Endothelial cell of umbilical vein (primary cell): ENCODE measurements at regions not wholly inside any gene's neighbourhood (a gene's known extent, or its start where the extent isn't known, plus 50 kb on each side); places are given as distances from the start of the nearest gene placed in this dataset.
"Not testable (repeated sequence)": the region's sequence is repeated elsewhere in the genome, so short reads cannot be mapped to it uniquely, and the experiment has no call there.

ENCODE experiments used
- BruUV-seq: library from RNA; stranded (reverse); fragments of 400-500 nt; replicated peaks from 2 replicates; lab custom pipeline; 2021; lab: Mats Ljungman, UMichigan
- CTCF ChIA-PET: fragments of 300-600, 350-600 bp; sonication (Branson Sonifier 250); formaldehyde crosslinking; loops from one replicate; lab custom pipeline; 2021; ENCODE audit warnings: antibody characterized with exemption, inconsistent platforms; lab: Charles Lee
- POLR2A ChIA-PET: fragments of 300-600, 350-600 bp; sonication (Branson Sonifier 250); formaldehyde crosslinking; loops from one replicate; lab custom pipeline; 2021; ENCODE audit warnings: antibody characterized with exemption, inconsistent platforms; lab: Charles Lee
- DNase-seq: peaks from one replicate; pipeline ENCODE4 v3.0.0-alpha.2; 2011; ENCODE audit warnings: low read depth, low spot score
- FAIRE-seq: peaks from 2 replicates; lab custom pipeline; 2011; peaks lifted over from hg19 to GRCh38; lab: Jason Lieb, UNC
- H2AFZ ChIP-seq: 2 replicates; pipeline ENCODE4 v1.6.0; 2012; ENCODE audit warnings: low read depth, low read length, control low read depth, inconsistent platforms
- H3K27ac ChIP-seq: 2 replicates; pipeline ENCODE4 v1.5.1; 2011; ENCODE audit warnings: low read depth, mild to moderate bottlenecking, control low read depth, low read length, moderate library complexity; ENCODE audit not compliant: insufficient read depth
- H3K27me3 ChIP-seq, 2 experiments: 2 replicates each; pipeline versions ENCODE4 v1.6.0 to v1.6.1; 2011; ENCODE audit warnings: low read length in 2 of 2, mixed read lengths in 1 of 2; ENCODE audit not compliant: control insufficient read depth in 2 of 2, insufficient read depth in 2 of 2
- H3K36me3 ChIP-seq, 2 experiments: 2 replicates in 1 of 2; 3 replicates in 1 of 2; pipeline ENCODE4 v1.5.1; 2011; ENCODE audit warnings: low read length in 2 of 2, mild to moderate bottlenecking in 1 of 2, moderate library complexity in 1 of 2; ENCODE audit not compliant: control insufficient read depth in 2 of 2, insufficient read depth in 2 of 2; ENCODE audit errors: extremely low read depth in 1 of 2
- H3K4me1 ChIP-seq: 3 replicates; pipeline ENCODE4 v1.5.1; 2011; ENCODE audit warnings: mild to moderate bottlenecking, low read length; ENCODE audit not compliant: control insufficient read depth, insufficient read depth; ENCODE audit errors: extremely low read depth
- H3K4me2 ChIP-seq: 2 replicates; pipeline ENCODE4 v1.6.1; 2011; ENCODE audit warnings: low read length, control low read depth, mixed read lengths; ENCODE audit not compliant: insufficient read depth
- H3K4me3 ChIP-seq, 3 experiments: fragments of 200-600 bp in 1 of 3; sonication (generic), shearing (Covaris generic) in 1 of 3; replicated peaks in 1 of 3; 2 replicates each; pipeline ENCODE4 v1.5.1; 2011 to 2016; ENCODE audit warnings: control low read depth in 3 of 3, low read length in 3 of 3, mild to moderate bottlenecking in 2 of 3, inconsistent platforms in 1 of 3, low read depth in 1 of 3, moderate library complexity in 1 of 3; ENCODE audit not compliant: insufficient read depth in 1 of 3
- H3K79me2 ChIP-seq: 2 replicates; pipeline ENCODE4 v1.6.0; 2012; ENCODE audit warnings: low read length, inconsistent platforms; ENCODE audit not compliant: control insufficient read depth, insufficient read depth
- H3K9ac ChIP-seq: replicated peaks from 2 replicates; pipeline ENCODE3; 2011; ENCODE audit warnings: low read length, control low read depth; ENCODE audit not compliant: insufficient read depth; ENCODE audit errors: extremely low read depth
- H3K9me1 ChIP-seq: replicated peaks from 3 replicates; pipeline ENCODE4 v1.6.0; 2011; ENCODE audit warnings: mild to moderate bottlenecking, low read length; ENCODE audit not compliant: control insufficient read depth, insufficient read depth; ENCODE audit errors: extremely low read depth
- H3K9me3 ChIP-seq: replicated peaks from 2 replicates; pipeline ENCODE4 v1.5.1; 2012; ENCODE audit warnings: low read length, inconsistent platforms; ENCODE audit not compliant: control insufficient read depth, insufficient read depth
- H4K20me1 ChIP-seq: replicated peaks from 2 replicates; pipeline ENCODE3; 2011; ENCODE audit warnings: mild to moderate bottlenecking, low read length; ENCODE audit not compliant: control insufficient read depth, insufficient read depth; ENCODE audit errors: extremely low read depth
- CTCF ChIP-seq, 2 donors: IDR thresholded peaks; 1 replicate in 1 of 2; 2 replicates in 1 of 2; pipeline ENCODE4 v1.5.1; 2011; ENCODE audit warnings: low read length in 2 of 2, mild to moderate bottlenecking in 2 of 2, moderate library complexity in 2 of 2, control low read depth in 1 of 2, inconsistent platforms in 1 of 2, low read depth in 1 of 2; ENCODE audit not compliant: insufficient read depth in 1 of 2; ENCODE audit errors: extremely low read depth in 1 of 2
- EZH2 ChIP-seq: IDR thresholded peaks from 2 replicates; pipeline ENCODE4 v1.6.1; 2012; ENCODE audit warnings: borderline replicate concordance, low read depth, mild to moderate bottlenecking, moderate library complexity, low read length, inconsistent platforms; ENCODE audit not compliant: severe bottlenecking
- FOS ChIP-seq: IDR thresholded peaks from 2 replicates; pipeline ENCODE4 v1.6.1; 2011; ENCODE audit warnings: mild to moderate bottlenecking, low read length, moderate library complexity, borderline replicate concordance; ENCODE audit not compliant: insufficient read depth
- GATA2 ChIP-seq: IDR thresholded peaks from 2 replicates; pipeline ENCODE4 v1.7.0; 2011; ENCODE audit warnings: low read depth, mild to moderate bottlenecking, moderate library complexity, mixed read lengths, low read length; ENCODE audit not compliant: insufficient read length, insufficient read depth
- JUN ChIP-seq: IDR thresholded peaks from 2 replicates; pipeline ENCODE4 v1.6.1; 2011; ENCODE audit warnings: borderline replicate concordance, low read depth; ENCODE audit not compliant: insufficient read length, insufficient read depth
- MYC ChIP-seq: IDR thresholded peaks from one replicate; pipeline ENCODE4 v1.6.1; 2011; ENCODE audit warnings: mild to moderate bottlenecking, low read depth, low read length
- POLR2A ChIP-seq: IDR thresholded peaks from 2 replicates; pipeline ENCODE4 v1.6.1; 2012; ENCODE audit warnings: low read depth, mild to moderate bottlenecking, control low read depth, low read length
- POLR2AphosphoS5 ChIP-seq: IDR thresholded peaks from 2 replicates; pipeline ENCODE4 v1.6.1; 2012; ENCODE audit warnings: low read depth, mild to moderate bottlenecking, control low read depth, low read length, moderate library complexity; ENCODE audit not compliant: insufficient read depth
- dilution Hi-C: fragments of 300-500 bp; cut with MboI; formaldehyde crosslinking; loops from one replicate; pipeline ENCODE4 v1.15.0; 2019; ENCODE audit warnings: low sequenced_read_pairs; ENCODE audit not compliant: extremely low pct_ligation_motif_present
- intact Hi-C: fragments of 100-400 bp; cut with micrococcal nuclease; formaldehyde crosslinking; loops from one replicate; pipeline ENCODE4 v1.10.0; 2022

GRCh38 chr11:7871056-7871455 lies 60.0 kb downstream of the OR10A6 start:
- DNase-seq (no peak), FAIRE-seq (no peak)
- intact Hi-C loops, result no loop called here
- no peak for TF ChIP-seq POLR2AphosphoS5
- TF ChIP-seq CTCF (IDR thresholded peaks at IDR 0.05; ENCODE audit: extremely low read depth in 1 of 2, insufficient read depth in 1 of 2, low read depth in 1 of 2, low read length in 2 of 2), result no peak
- TF ChIP-seq EZH2, result no peak
- no peak for TF ChIP-seq POLR2A
- no peak for TF ChIP-seq JUN
- no peak for TF ChIP-seq MYC
- no peak for TF ChIP-seq GATA2
- no peaks in the 10 kb centered on the region for H3K4me1 ChIP-seq
- no peaks in the 10 kb centered on the region for H3K9me3 ChIP-seq
- no peak overlapping the region for H3K4me3 ChIP-seq
- H3K79me2 ChIP-seq, result no peaks in the 10 kb centered on the region
- H3K9ac ChIP-seq, result no peak overlapping the region
- H3K27me3 ChIP-seq, result peaks cover 0 to 2% of the 10 kb centered on the region in 2 experiments
- H3K9me1 ChIP-seq, result no peaks in the 10 kb centered on the region
- H2AFZ ChIP-seq, result no peak overlapping the region
- POLR2A ChIA-PET, result no interaction called here
- no TSS peak for BruUV-seq
- H4K20me1 ChIP-seq, result no peaks in the 10 kb centered on the region
- dilution Hi-C loops, result no loop called here
- CTCF ChIA-PET, result no interaction called here
- no peak overlapping the region for H3K27ac ChIP-seq
- H3K36me3 ChIP-seq, result no peaks in the 10 kb centered on the region
- no peak overlapping the region for H3K4me2 ChIP-seq

GRCh38 chr11:7869467-7869866 lies 61.6 kb downstream of the OR10A6 start:
- TF ChIP-seq POLR2A, result no peak
- TF ChIP-seq MYC, result no peak
- TF ChIP-seq JUN, result peak; percentile 49
- no peak for TF ChIP-seq FOS
- H3K27me3 ChIP-seq, result no peaks in the 10 kb centered on the region
- dilution Hi-C loops, result no loop called here
- no peaks in the 10 kb centered on the region for H3K4me1 ChIP-seq
- POLR2A ChIA-PET, result no interaction called here
- DNase-seq, result peak; percentile 63
- intact Hi-C loops, result no loop called here
- no peaks in the 10 kb centered on the region for H3K79me2 ChIP-seq
- H3K36me3 ChIP-seq, result no peaks in the 10 kb centered on the region
- no peaks in the 10 kb centered on the region for H3K9me3 ChIP-seq
- no peak overlapping the region for H3K27ac ChIP-seq
- H3K4me3 ChIP-seq, result no peak overlapping the region
- no peak for FAIRE-seq
- no peak overlapping the region for H3K9ac ChIP-seq
- BruUV-seq, result no TSS peak
- CTCF ChIA-PET, result no interaction called here
- no peaks in the 10 kb centered on the region for H3K9me1 ChIP-seq
- no peaks in the 10 kb centered on the region for H4K20me1 ChIP-seq
- H3K4me2 ChIP-seq, result no peak overlapping the region
- no peak overlapping the region for H2AFZ ChIP-seq

GRCh38 chr11:7861292-7861691 lies 64.5 kb upstream of the OR5P2 start:
- H3K27ac ChIP-seq, H3K4me2 ChIP-seq, H3K9me1 ChIP-seq, BruUV-seq, POLR2A ChIA-PET, H3K9me3 ChIP-seq, H3K4me1 ChIP-seq, H2AFZ ChIP-seq, CTCF ChIA-PET, H3K27me3 ChIP-seq, H3K36me3 ChIP-seq, intact Hi-C loops, H3K4me3 ChIP-seq, FAIRE-seq, H3K9ac ChIP-seq, DNase-seq, H3K79me2 ChIP-seq, H4K20me1 ChIP-seq, dilution Hi-C loops: not testable (repeated sequence)
